H1 (cell line): ENCODE measurements at regions not wholly inside any gene's neighbourhood (a gene's known extent, or its start where the extent isn't known, plus 50 kb on each side); places are given as distances from the start of the nearest gene placed in this dataset.

ENCODE experiments used
- CTCF ChIA-PET: fragments of 300-600 bp; sonication (Branson Sonifier 250); formaldehyde crosslinking; loops from one replicate; lab custom pipeline; 2021; ENCODE audit not compliant: partially characterized antibody; lab: Charles Lee
- POLR2A ChIA-PET: fragments of 300-600 bp; sonication (Branson Sonifier 250); formaldehyde crosslinking; loops from one replicate; lab custom pipeline; 2021; ENCODE audit warnings: inconsistent platforms; ENCODE audit not compliant: partially characterized antibody; lab: Charles Lee
- DNase-seq, 2 experiments: peaks; one replicate each; pipeline versions ENCODE4 v3.0.0 to v3.0.0-alpha.2; 2010 to 2022; ENCODE audit warnings: low spot score in 2 of 2, low read depth in 1 of 2, mixed read lengths in 1 of 2
- FAIRE-seq: peaks from 2 replicates; lab custom pipeline; 2011; peaks lifted over from hg19 to GRCh38; lab: Jason Lieb, UNC
- H2AFZ ChIP-seq: 2 replicates; pipeline ENCODE4 v1.8.1; 2012; ENCODE audit warnings: low read length, inconsistent platforms
- H2AK5ac ChIP-seq: 2 replicates; pipeline ENCODE4 v1.6.1; 2013; ENCODE audit warnings: low read depth, low read length
- H2BK120ac ChIP-seq: replicated peaks from 2 replicates; pipeline ENCODE3; 2013; ENCODE audit warnings: low read depth, low read length, inconsistent platforms
- H2BK12ac ChIP-seq: 2 replicates; pipeline ENCODE4 v1.6.1; 2013; ENCODE audit warnings: low read depth, low read length
- H2BK15ac ChIP-seq: 2 replicates; pipeline ENCODE4 v1.6.1; 2013; ENCODE audit warnings: low read length
- H2BK20ac ChIP-seq: 2 replicates; pipeline ENCODE4 v1.6.1; 2013; ENCODE audit warnings: low read length
- H2BK5ac ChIP-seq: 2 replicates; pipeline ENCODE4 v1.6.1; 2013; ENCODE audit warnings: low read depth, low read length
- H3K14ac ChIP-seq: 2 replicates; pipeline ENCODE4 v1.6.1; 2013; ENCODE audit warnings: inconsistent platforms; ENCODE audit not compliant: insufficient read length
- H3K18ac ChIP-seq: 2 replicates; pipeline ENCODE4 v1.6.1; 2013; ENCODE audit warnings: low read length; ENCODE audit errors: extremely low read depth
- H3K23ac ChIP-seq: 2 replicates; pipeline ENCODE4 v1.6.1; 2013; ENCODE audit warnings: inconsistent platforms; ENCODE audit not compliant: insufficient read length
- H3K23me2 ChIP-seq: 2 replicates; pipeline ENCODE4 v1.6.1; 2013; ENCODE audit warnings: low read depth, low read length
- H3K27ac ChIP-seq: 2 replicates; pipeline ENCODE4 v1.6.1; 2011; ENCODE audit warnings: low read depth, low read length, inconsistent platforms
- H3K27me3 ChIP-seq, 4 experiments: replicated peaks in 1 of 4; 1 replicate in 1 of 4; 2 replicates in 3 of 4; pipeline versions ENCODE4 v1.6.1 to v1.8.1; 2011 to 2013; ENCODE audit warnings: low read length in 3 of 4, mild to moderate bottlenecking in 3 of 4, inconsistent platforms in 2 of 4, mixed read lengths in 2 of 4, moderate library complexity in 1 of 4; ENCODE audit not compliant: control insufficient read depth in 3 of 4, insufficient read depth in 3 of 4; ENCODE audit errors: extremely low read depth in 1 of 4
- H3K36me3 ChIP-seq, 4 experiments: 2 replicates each; pipeline versions ENCODE4 v1.6.1 to v1.8.1; 2011 to 2013; ENCODE audit warnings: mild to moderate bottlenecking in 4 of 4, low read length in 3 of 4, moderate library complexity in 2 of 4, control low read depth in 1 of 4, inconsistent platforms in 1 of 4; ENCODE audit not compliant: insufficient read depth in 4 of 4, control insufficient read depth in 2 of 4
- H3K4ac ChIP-seq: replicated peaks from 2 replicates; pipeline ENCODE3; 2013; ENCODE audit warnings: low read length, low read depth, mixed read lengths, inconsistent platforms; ENCODE audit not compliant: insufficient read length
- H3K4me1 ChIP-seq, 4 experiments: replicated peaks in 1 of 4; 1 replicate in 1 of 4; 2 replicates in 3 of 4; pipeline versions ENCODE4 v1.6.1 to v1.8.1; 2011 to 2013; ENCODE audit warnings: low read length in 3 of 4, inconsistent platforms in 2 of 4, mixed read lengths in 1 of 4; ENCODE audit not compliant: insufficient read depth in 4 of 4, control insufficient read depth in 3 of 4
- H3K4me2 ChIP-seq, 2 experiments: 2 replicates each; pipeline versions ENCODE4 v1.6.1 to v1.8.1; 2011 to 2013; ENCODE audit warnings: low read depth in 2 of 2, low read length in 2 of 2, control low read depth in 1 of 2, inconsistent platforms in 1 of 2, mild to moderate bottlenecking in 1 of 2; ENCODE audit not compliant: insufficient read depth in 1 of 2
- H3K4me3 ChIP-seq, 4 experiments: fragments of 200-600, 300-600 bp in 1 of 4; sonication (generic), shearing (Covaris generic), sonication (Bioruptor Twin) in 1 of 4; 2 replicates each; pipeline versions ENCODE4 v1.5.1 to v1.8.1; 2011 to 2016; ENCODE audit warnings: low read length in 4 of 4, low read depth in 3 of 4, control low read depth in 2 of 4, inconsistent platforms in 2 of 4, mild to moderate bottlenecking in 2 of 4, mixed read lengths in 1 of 4, moderate library complexity in 1 of 4; ENCODE audit not compliant: insufficient read depth in 2 of 4; ENCODE audit errors: extremely low read depth in 1 of 4
- H3K56ac ChIP-seq: replicated peaks from 2 replicates; pipeline ENCODE3; 2013; ENCODE audit warnings: low read depth, mild to moderate bottlenecking, mixed read lengths, low read length, inconsistent platforms; ENCODE audit not compliant: insufficient read length
- H3K79me1 ChIP-seq: 2 replicates; pipeline ENCODE4 v1.6.1; 2013; ENCODE audit warnings: low read depth, low read length, control low read depth
- H3K79me2 ChIP-seq, 2 experiments: 2 replicates each; pipeline versions ENCODE4 v1.6.1 to v1.8.1; 2012 to 2013; ENCODE audit warnings: low read length in 2 of 2, mild to moderate bottlenecking in 2 of 2, inconsistent platforms in 1 of 2; ENCODE audit not compliant: insufficient read depth in 2 of 2, control insufficient read depth in 1 of 2
- H3K9ac ChIP-seq, 4 experiments: replicated peaks in 1 of 4; 1 replicate in 1 of 4; 2 replicates in 3 of 4; pipeline versions ENCODE4 v1.6.1 to v1.8.1; 2011 to 2013; ENCODE audit warnings: low read depth in 3 of 4, low read length in 3 of 4, control low read depth in 2 of 4, mild to moderate bottlenecking in 2 of 4, moderate library complexity in 2 of 4, inconsistent platforms in 1 of 4; ENCODE audit errors: extremely low read depth in 1 of 4
- H3K9me3 ChIP-seq, 2 experiments: 2 replicates each; pipeline versions ENCODE4 v1.6.1 to v1.8.1; 2012 to 2013; ENCODE audit warnings: mild to moderate bottlenecking in 2 of 2, moderate library complexity in 2 of 2, control low read depth in 1 of 2, inconsistent platforms in 1 of 2, low read depth in 1 of 2, low read length in 1 of 2, mixed read lengths in 1 of 2; ENCODE audit not compliant: insufficient read depth in 2 of 2
- H4K20me1 ChIP-seq, 2 experiments: replicated peaks in 1 of 2; 2 replicates each; pipeline versions ENCODE3 to v1.8.1; 2011 to 2013; ENCODE audit warnings: inconsistent platforms in 2 of 2, low read length in 2 of 2, mild to moderate bottlenecking in 1 of 2; ENCODE audit not compliant: insufficient read depth in 2 of 2, control insufficient read depth in 1 of 2
- H4K5ac ChIP-seq: 2 replicates; pipeline ENCODE4 v1.6.1; 2013; ENCODE audit warnings: low read length, low read depth, mixed read lengths, inconsistent platforms; ENCODE audit not compliant: insufficient read length
- H4K8ac ChIP-seq: 2 replicates; pipeline ENCODE4 v1.8.0; 2013; ENCODE audit warnings: mild to moderate bottlenecking, moderate library complexity, low read length, inconsistent platforms; ENCODE audit not compliant: insufficient read depth; ENCODE audit errors: extremely low read depth
- H4K91ac ChIP-seq: replicated peaks from 2 replicates; pipeline ENCODE3; 2013; ENCODE audit warnings: low read length, mixed read lengths, inconsistent platforms; ENCODE audit not compliant: insufficient read length
- BACH1 ChIP-seq: IDR thresholded peaks from 2 replicates; pipeline ENCODE4 v1.6.1; 2012; ENCODE audit warnings: low read length, improper control_type of control experiment
- MAX ChIP-seq: IDR thresholded peaks from 2 replicates; pipeline ENCODE4 v1.6.1; 2012; ENCODE audit warnings: inconsistent platforms
- WGBS, 2 experiments: shearing (Covaris generic) in 1 of 2; methylation state at CpG; one replicate each; pipeline versions ENCODE4 v1.1.6 to v1.1.7; 2013 to 2015; ENCODE audit warnings: low lambda C conversion rate in 2 of 2, mixed read lengths in 2 of 2, inconsistent platforms in 1 of 2, low coverage in 1 of 2, missing lambda C conversion rate in 1 of 2; ENCODE audit not compliant: insufficient replicate concordance in 2 of 2, insufficient coverage in 1 of 2, insufficient read length in 1 of 2; ENCODE audit errors: extremely low coverage in 1 of 2, missing lambda C conversion rate in 1 of 2; 5-methylcytosine and 5-hydroxymethylcytosine counted together

- no peak overlapping the region for H3K27ac ChIP-seq
- H3K79me2 ChIP-seq, result no peaks in the 10 kb centered on the region
- H3K4me3 ChIP-seq, result no peak overlapping the region
- 30% methylated on average over 8 of the region's 8 CpGs; no CpG with 5 or more reads in 1 of the 2 experiments for WGBS, 2 experiments
- no peak overlapping the region; the same call in 1 of the 2 replicates for H2BK5ac ChIP-seq
- H2AFZ ChIP-seq, result peak overlapping the region; percentile 81
- 0 out of 2 replicates have a peak overlapping the region, but pooled peaks have one; percentile 27 for H2BK12ac ChIP-seq
- no peak overlapping the region for H3K4ac ChIP-seq
- H3K56ac ChIP-seq, result no peak overlapping the region
- peak; percentile 82 for FAIRE-seq
- peak overlapping the region; percentile 48; the same call in 1 of the 2 replicates for H2BK20ac ChIP-seq
- TF ChIP-seq BACH1 (no peak), MAX (peak; percentile 65)
- H3K9me3 ChIP-seq, result peaks cover 2 to 3% of the 10 kb centered on the region in 2 experiments; a peak in 1 of 4 replicates
- H3K4me1 ChIP-seq, result peaks cover 0 to 5% (median 2%) of the 10 kb centered on the region in 4 experiments; a peak in 2 of 7 replicates
- peak overlapping the region; percentile 22 for H2BK120ac ChIP-seq
- H4K20me1 ChIP-seq, result no peaks in the 10 kb centered on the region
- H3K23ac ChIP-seq, result no peak overlapping the region
- no peak overlapping the region for H2BK15ac ChIP-seq
- H3K79me1 ChIP-seq, result no peaks in the 10 kb centered on the region
- ChIA-PET POLR2A (no interaction called here), CTCF (interaction anchor here (1.0 kb wide), 1 partner anchor 70 kb away, joined by 3 read pairs; no protein-coding TSS in a partner anchor)
- no peak overlapping the region for H4K91ac ChIP-seq
- H3K27me3 ChIP-seq, result no peaks in the 10 kb centered on the region
- no peaks in the 10 kb centered on the region for H3K36me3 ChIP-seq
- no peak overlapping the region for H3K18ac ChIP-seq
- no peak overlapping the region for H4K5ac ChIP-seq
- H3K23me2 ChIP-seq, result no peaks in the 10 kb centered on the region
- H2AK5ac ChIP-seq, result no peak overlapping the region
- H3K4me2 ChIP-seq, result peak overlapping the region; percentile 32 to 33
- no peak overlapping the region for H3K14ac ChIP-seq
- H3K9ac ChIP-seq, result no peak overlapping the region
- H4K8ac ChIP-seq, result no peak overlapping the region
- DNase-seq, result no peak
These were observed 160.5 kb upstream of the AGTR2 start for GRCh38 chrX:116009861-116010710.
